ENCODE measurements at regions not wholly inside any gene's neighbourhood (a gene's known extent, or its start where the extent isn't known, plus 50 kb on each side); places are given as distances from the start of the nearest gene placed in this dataset.
"Not testable (repeated sequence)": the region's sequence is repeated elsewhere in the genome, so short reads cannot be mapped to it uniquely, and the experiment has no call there.

DNA sequence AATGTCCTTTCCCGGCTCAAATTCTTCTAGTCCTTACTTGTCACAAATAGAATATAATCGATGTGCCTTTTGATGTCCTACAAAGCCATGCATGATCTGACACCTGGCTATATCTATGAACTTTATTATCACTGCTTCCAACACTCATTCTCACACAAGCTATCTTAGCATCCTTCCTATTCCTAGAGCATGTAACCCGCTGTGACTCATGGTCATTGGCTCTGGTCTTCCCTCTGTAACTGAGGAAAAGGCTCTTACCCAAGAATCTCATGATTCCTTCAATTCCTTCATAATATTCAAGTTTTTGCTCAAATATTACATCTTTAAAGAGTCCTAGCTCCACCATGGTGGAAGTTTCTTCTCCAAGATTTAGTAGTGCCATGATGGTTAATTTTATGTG lies 480.0 kb upstream of the PAPPA start:
- DNase-seq (ENCODE audit: low read depth) = peak; percentile 60
- Histone ChIP-seq H3K4me3 (ENCODE audit: low read length) (peak overlapping the region; percentile 57), H3K36me3 (ENCODE audit: control insufficient read depth, insufficient read depth, low read length, severe bottlenecking) (no peaks in the 10 kb centered on the region), H3K9ac (ENCODE audit: low read length) (peak overlapping the region; percentile 86), H3K4me1 (ENCODE audit: control insufficient read depth, insufficient read depth, low read length) (peaks cover 45% of the 10 kb centered on the region), H3K9me3 (ENCODE audit: control insufficient read depth, low read length) (no peaks in the 10 kb centered on the region), H3K27me3 (replicated peaks; ENCODE audit: control insufficient read depth, insufficient read depth, low read length) (no peaks in the 10 kb centered on the region)

- H3K27me3 ChIP-seq (replicated peaks; ENCODE audit: control insufficient read depth, insufficient read depth, low read length) = no peaks in the 10 kb centered on the region
- no peak for DNase-seq (ENCODE audit: low read depth)
- no peak overlapping the region for H3K4me3 ChIP-seq (ENCODE audit: low read length)
- no peaks in the 10 kb centered on the region for H3K36me3 ChIP-seq (ENCODE audit: control insufficient read depth, insufficient read depth, low read length, severe bottlenecking)
- peak overlapping the region; percentile 86 for H3K9ac ChIP-seq (ENCODE audit: low read length)
- H3K4me1 ChIP-seq (ENCODE audit: control insufficient read depth, insufficient read depth, low read length) = peaks cover 40% of the 10 kb centered on the region
- H3K9me3 ChIP-seq (ENCODE audit: control insufficient read depth, low read length) = no peaks in the 10 kb centered on the region
These were observed 479.5 kb upstream of the PAPPA start for GRCh38 chr9:115674091-115674490.

DNA sequence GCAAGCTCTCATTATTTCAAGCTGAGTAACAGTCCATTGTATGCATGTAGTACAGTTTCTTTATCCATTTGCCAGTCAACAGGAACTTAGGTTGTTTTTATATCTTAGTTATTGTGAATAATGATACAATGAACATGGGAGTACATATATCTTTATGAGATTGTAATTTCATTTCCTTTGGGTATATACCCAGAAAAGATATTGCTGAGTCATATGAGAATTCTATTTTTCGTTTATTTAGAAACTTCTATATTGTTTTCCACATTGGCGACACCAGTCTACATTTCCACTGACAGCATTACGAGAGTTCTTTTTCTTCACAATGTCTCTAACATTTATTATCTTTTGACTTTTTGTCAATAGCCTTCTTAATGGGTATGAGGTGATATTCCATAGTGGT lies 477.8 kb upstream of the PAPPA start:
- no peaks in the 10 kb centered on the region for H3K36me3 ChIP-seq (ENCODE audit: control insufficient read depth, insufficient read depth, low read length, severe bottlenecking)
- H3K4me3 ChIP-seq (ENCODE audit: low read length) = no peak overlapping the region
- H3K4me1 ChIP-seq (ENCODE audit: control insufficient read depth, insufficient read depth, low read length) = peaks cover 36% of the 10 kb centered on the region
- no peaks in the 10 kb centered on the region for H3K27me3 ChIP-seq (replicated peaks; ENCODE audit: control insufficient read depth, insufficient read depth, low read length)
- no peak for DNase-seq (ENCODE audit: low read depth)
- H3K9ac ChIP-seq (ENCODE audit: low read length) = no peak overlapping the region
- H3K9me3 ChIP-seq (ENCODE audit: control insufficient read depth, low read length) = no peaks in the 10 kb centered on the region

DNA sequence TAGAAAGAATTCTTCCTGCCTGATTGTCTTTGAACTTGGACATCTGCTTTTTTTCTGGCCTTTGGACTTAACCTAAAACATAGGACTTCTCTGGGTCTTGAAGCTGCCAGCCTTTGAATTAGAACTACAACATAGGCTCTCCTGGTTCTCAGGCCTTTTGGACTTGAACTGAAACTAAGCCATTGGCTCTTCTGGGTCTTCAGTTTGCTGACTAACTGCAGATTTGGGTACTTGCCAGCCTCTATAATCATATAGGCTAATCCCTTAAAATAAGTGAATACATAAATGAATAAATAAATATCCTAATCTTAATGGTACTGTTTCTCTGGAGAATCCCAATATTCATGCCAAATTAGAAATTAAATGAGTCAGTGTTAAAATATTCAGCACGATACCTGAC lies 473.4 kb upstream of the PAPPA start:
- no peak for DNase-seq (ENCODE audit: low read depth)
- no peaks in the 10 kb centered on the region for H3K27me3 ChIP-seq (replicated peaks; ENCODE audit: control insufficient read depth, insufficient read depth, low read length)
- no peak overlapping the region for H3K4me3 ChIP-seq (ENCODE audit: low read length)
- H3K4me1 ChIP-seq (ENCODE audit: control insufficient read depth, insufficient read depth, low read length) = no peaks in the 10 kb centered on the region
- no peak overlapping the region for H3K9ac ChIP-seq (ENCODE audit: low read length)
- peaks cover 17% of the 10 kb centered on the region for H3K9me3 ChIP-seq (ENCODE audit: control insufficient read depth, low read length)
- H3K36me3 ChIP-seq (ENCODE audit: control insufficient read depth, insufficient read depth, low read length, severe bottlenecking) = no peaks in the 10 kb centered on the region

DNA sequence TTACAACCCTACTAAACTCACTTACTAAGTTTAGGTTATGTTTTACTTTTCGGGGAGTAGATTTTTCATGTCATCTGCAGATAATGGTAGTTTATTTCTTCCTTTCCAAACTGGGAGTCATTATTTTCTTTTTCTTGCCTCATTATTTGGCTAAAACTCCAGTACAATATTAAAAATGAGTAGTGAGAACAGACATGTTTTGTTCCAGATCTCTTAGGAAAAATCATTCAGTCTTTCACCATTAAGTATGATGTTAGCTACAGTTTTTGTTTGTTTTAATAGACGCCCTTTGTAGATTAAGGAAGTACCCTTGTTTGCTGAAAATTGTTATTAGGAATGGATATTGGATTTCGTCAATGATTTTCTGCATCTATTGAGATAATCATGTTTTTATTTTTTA lies 472.0 kb upstream of the PAPPA start:
- Histone ChIP-seq H3K27me3 (replicated peaks; ENCODE audit: control insufficient read depth, insufficient read depth, low read length) (no peaks in the 10 kb centered on the region), H3K36me3 (ENCODE audit: control insufficient read depth, insufficient read depth, low read length, severe bottlenecking) (no peaks in the 10 kb centered on the region), H3K9me3 (ENCODE audit: control insufficient read depth, low read length) (peaks cover 17% of the 10 kb centered on the region), H3K4me1 (ENCODE audit: control insufficient read depth, insufficient read depth, low read length) (no peaks in the 10 kb centered on the region), H3K4me3 (ENCODE audit: low read length) (no peak overlapping the region), H3K9ac (ENCODE audit: low read length) (no peak overlapping the region)
- no peak for DNase-seq (ENCODE audit: low read depth)

GRCh38 chr9:115686069-115686468 lies 467.5 kb upstream of the PAPPA start:
- DNase-seq (ENCODE audit: low read depth) = no peak
- H3K27me3 ChIP-seq (replicated peaks; ENCODE audit: control insufficient read depth, insufficient read depth, low read length) = no peaks in the 10 kb centered on the region
- H3K4me3 ChIP-seq (ENCODE audit: low read length) = no peak overlapping the region
- H3K36me3 ChIP-seq (ENCODE audit: control insufficient read depth, insufficient read depth, low read length, severe bottlenecking) = no peaks in the 10 kb centered on the region
- no peak overlapping the region for H3K9ac ChIP-seq (ENCODE audit: low read length)
- H3K9me3 ChIP-seq (ENCODE audit: control insufficient read depth, low read length) = peaks cover 17% of the 10 kb centered on the region
- H3K4me1 ChIP-seq (ENCODE audit: control insufficient read depth, insufficient read depth, low read length) = peaks cover 9% of the 10 kb centered on the region

DNA sequence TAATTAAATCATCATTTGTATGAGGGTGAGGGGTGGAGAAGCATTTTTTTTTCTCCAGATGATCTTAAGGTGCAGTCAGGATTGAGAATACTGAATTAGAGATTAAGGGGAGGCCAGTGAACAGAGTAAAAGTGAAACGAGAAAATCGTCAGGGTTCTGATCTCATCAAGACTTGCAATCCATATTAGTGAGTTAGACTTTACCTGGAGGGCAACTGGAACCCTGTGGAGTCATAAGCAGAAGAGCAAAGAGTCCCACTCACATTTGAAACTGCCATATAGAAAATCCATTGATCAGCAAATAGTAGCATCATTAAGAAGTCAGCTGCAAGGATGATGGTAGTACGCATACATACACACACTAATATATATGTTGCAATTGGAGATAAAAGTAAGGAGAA lies 466.2 kb upstream of the PAPPA start:
- DNase-seq (ENCODE audit: low read depth) = no peak
- Histone ChIP-seq H3K9me3 (ENCODE audit: control insufficient read depth, low read length) (peaks cover 17% of the 10 kb centered on the region), H3K27me3 (replicated peaks; ENCODE audit: control insufficient read depth, insufficient read depth, low read length) (no peaks in the 10 kb centered on the region), H3K36me3 (ENCODE audit: control insufficient read depth, insufficient read depth, low read length, severe bottlenecking) (no peaks in the 10 kb centered on the region), H3K4me1 (ENCODE audit: control insufficient read depth, insufficient read depth, low read length) (peaks cover 21% of the 10 kb centered on the region), H3K4me3 (ENCODE audit: low read length) (no peak overlapping the region), H3K9ac (ENCODE audit: low read length) (no peak overlapping the region)

- no peaks in the 10 kb centered on the region for H3K27me3 ChIP-seq (replicated peaks; ENCODE audit: control insufficient read depth, insufficient read depth, low read length)
- H3K9ac ChIP-seq (ENCODE audit: low read length) = no peak overlapping the region
- H3K4me1 ChIP-seq (ENCODE audit: control insufficient read depth, insufficient read depth, low read length) = peaks cover 36% of the 10 kb centered on the region
- DNase-seq (ENCODE audit: low read depth) = no peak
- H3K4me3 ChIP-seq (ENCODE audit: low read length) = no peak overlapping the region
- no peaks in the 10 kb centered on the region for H3K36me3 ChIP-seq (ENCODE audit: control insufficient read depth, insufficient read depth, low read length, severe bottlenecking)
- peaks cover 4% of the 10 kb centered on the region for H3K9me3 ChIP-seq (ENCODE audit: control insufficient read depth, low read length)
These were observed 464.3 kb upstream of the PAPPA start for GRCh38 chr9:115689331-115689730.

- Histone ChIP-seq H3K9me3 (ENCODE audit: control insufficient read depth, low read length) (no peaks in the 10 kb centered on the region), H3K4me1 (ENCODE audit: control insufficient read depth, insufficient read depth, low read length) (peaks cover 50% of the 10 kb centered on the region), H3K9ac (ENCODE audit: low read length) (peak overlapping the region; percentile 66), H3K27me3 (replicated peaks; ENCODE audit: control insufficient read depth, insufficient read depth, low read length) (no peaks in the 10 kb centered on the region), H3K4me3 (ENCODE audit: low read length) (peak overlapping the region; percentile 12), H3K36me3 (ENCODE audit: control insufficient read depth, insufficient read depth, low read length, severe bottlenecking) (no peaks in the 10 kb centered on the region)
- peak; percentile 94 for DNase-seq (ENCODE audit: low read depth)
These were observed 462.6 kb upstream of the PAPPA start for GRCh38 chr9:115690786-115691496.

DNA sequence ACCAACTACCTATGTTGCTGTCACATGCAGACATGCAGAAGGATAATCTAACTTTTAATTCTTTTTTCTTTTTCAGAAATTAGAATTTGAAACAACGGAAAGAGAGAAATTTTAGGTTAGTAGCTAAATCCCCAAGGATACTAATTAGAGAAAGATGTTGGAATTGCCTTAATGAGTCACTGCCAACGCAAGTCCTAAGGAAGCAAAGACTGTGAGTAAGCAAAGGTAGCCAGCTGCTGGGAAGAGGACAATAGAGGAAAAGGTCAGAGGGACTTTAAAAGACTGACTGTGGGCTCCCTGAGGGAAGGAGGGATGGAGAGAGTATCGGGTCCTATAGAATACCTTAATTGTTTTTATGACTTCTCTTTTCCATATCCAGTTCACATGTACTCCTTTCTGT lies 461.9 kb upstream of the PAPPA start:
- Histone ChIP-seq H3K9me3 (ENCODE audit: control insufficient read depth, low read length) (no peaks in the 10 kb centered on the region), H3K4me3 (ENCODE audit: low read length) (peak overlapping the region; percentile 12), H3K4me1 (ENCODE audit: control insufficient read depth, insufficient read depth, low read length) (peaks cover 50% of the 10 kb centered on the region), H3K9ac (ENCODE audit: low read length) (peak overlapping the region; percentile 66), H3K27me3 (replicated peaks; ENCODE audit: control insufficient read depth, insufficient read depth, low read length) (no peaks in the 10 kb centered on the region), H3K36me3 (ENCODE audit: control insufficient read depth, insufficient read depth, low read length, severe bottlenecking) (no peaks in the 10 kb centered on the region)
- DNase-seq (ENCODE audit: low read depth) = peak; percentile 80

DNA sequence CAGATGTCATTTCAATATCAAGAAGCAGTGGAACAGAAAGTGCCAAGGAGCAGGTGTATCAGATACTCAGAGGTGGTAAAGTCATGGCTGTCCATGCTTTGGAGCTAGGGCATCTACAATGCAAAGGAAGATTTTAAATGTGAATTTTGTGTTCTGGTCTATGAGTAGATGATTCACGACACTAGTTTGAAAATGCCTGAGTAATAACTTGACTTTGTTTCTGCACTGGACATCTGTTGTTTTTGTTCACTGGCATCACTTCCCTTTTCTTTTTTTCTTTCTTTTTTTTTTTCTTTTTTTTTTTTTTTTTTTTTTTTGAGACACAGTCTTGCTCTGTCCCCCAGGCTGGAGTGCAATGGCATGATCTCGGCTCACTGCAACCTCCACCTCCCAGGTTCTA lies 460.7 kb upstream of the PAPPA start:
- Histone ChIP-seq H3K4me1 (ENCODE audit: control insufficient read depth, insufficient read depth, low read length) (peaks cover 50% of the 10 kb centered on the region), H3K9ac (ENCODE audit: low read length) (peak overlapping the region; percentile 66)
- H3K36me3 ChIP-seq (ENCODE audit: control insufficient read depth, insufficient read depth, low read length, severe bottlenecking); H3K9me3 ChIP-seq (ENCODE audit: control insufficient read depth, low read length); H3K4me3 ChIP-seq (ENCODE audit: low read length); H3K27me3 ChIP-seq (replicated peaks; ENCODE audit: control insufficient read depth, insufficient read depth, low read length): not testable (repeated sequence)
- DNase-seq (ENCODE audit: low read depth) = peak; percentile 44

DNA sequence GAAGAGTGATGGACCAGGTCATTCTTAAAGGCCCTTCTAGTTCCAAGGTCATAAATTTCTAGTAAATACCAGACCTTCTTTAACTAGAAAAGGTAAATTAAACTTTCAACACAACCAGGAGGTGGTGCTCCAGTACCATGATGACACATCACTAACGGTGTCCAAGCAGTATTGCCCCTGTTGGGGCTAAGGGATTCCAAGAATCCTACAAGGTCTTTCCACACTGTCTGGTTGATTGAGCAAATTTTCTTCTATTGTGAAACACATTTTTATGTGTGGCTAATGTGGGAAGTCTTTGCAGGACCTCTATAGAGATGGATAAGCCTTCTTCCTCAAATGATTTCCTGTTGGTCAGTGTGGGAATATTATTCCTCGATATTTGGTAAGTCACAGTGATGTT lies 459.6 kb upstream of the PAPPA start:
- H3K9me3 ChIP-seq (ENCODE audit: control insufficient read depth, low read length) = no peaks in the 10 kb centered on the region
- DNase-seq (ENCODE audit: low read depth) = peak; percentile 96
- peaks cover 48% of the 10 kb centered on the region for H3K4me1 ChIP-seq (ENCODE audit: control insufficient read depth, insufficient read depth, low read length)
- no peaks in the 10 kb centered on the region for H3K27me3 ChIP-seq (replicated peaks; ENCODE audit: control insufficient read depth, insufficient read depth, low read length)
- H3K9ac ChIP-seq (ENCODE audit: low read length) = peak overlapping the region; percentile 39
- H3K4me3 ChIP-seq (ENCODE audit: low read length) = no peak overlapping the region
- H3K36me3 ChIP-seq (ENCODE audit: control insufficient read depth, insufficient read depth, low read length, severe bottlenecking) = no peaks in the 10 kb centered on the region
